Neuronal stem cell (in vitro differentiated cells): ENCODE measurements at regions not wholly inside any gene's neighbourhood (a gene's known extent, or its start where the extent isn't known, plus 50 kb on each side); places are given as distances from the start of the nearest gene placed in this dataset.

Source experiments
- DNase-seq: peaks from one replicate; pipeline ENCODE4 v3.0.0-alpha.2; 2013; ENCODE audit warnings: low spot score
- H2AFZ ChIP-seq: one replicate; pipeline ENCODE4 v1.6.1; 2013; ENCODE audit warnings: mild to moderate bottlenecking, low read length, inconsistent platforms
- H2AK5ac ChIP-seq: 2 replicates; pipeline ENCODE4 v1.6.1; 2013; ENCODE audit warnings: low read depth, mild to moderate bottlenecking, inconsistent platforms, low read length, moderate library complexity, mixed read lengths
- H2BK120ac ChIP-seq: 2 replicates; pipeline ENCODE4 v1.6.1; 2013; ENCODE audit warnings: low read depth, mild to moderate bottlenecking, inconsistent platforms, low read length, moderate library complexity, mixed read lengths
- H2BK12ac ChIP-seq: one replicate; pipeline ENCODE4 v1.6.1; 2013; ENCODE audit warnings: low read length, inconsistent platforms
- H2BK15ac ChIP-seq: 2 replicates; pipeline ENCODE4 v1.6.1; 2013; ENCODE audit warnings: mild to moderate bottlenecking, low read length, inconsistent platforms, mixed read lengths
- H2BK5ac ChIP-seq: one replicate; pipeline ENCODE4 v1.6.1; 2013; ENCODE audit warnings: inconsistent platforms, mild to moderate bottlenecking, low read length, moderate library complexity
- H3K14ac ChIP-seq: one replicate; pipeline ENCODE4 v1.6.1; 2013; ENCODE audit warnings: low read length, inconsistent platforms
- H3K18ac ChIP-seq: 2 replicates; pipeline ENCODE4 v1.6.1; 2013; ENCODE audit warnings: low read length, inconsistent platforms
- H3K23ac ChIP-seq: 2 replicates; pipeline ENCODE4 v1.6.1; 2013; ENCODE audit warnings: low read depth, mild to moderate bottlenecking, mixed read lengths, low read length, inconsistent platforms; ENCODE audit not compliant: poor library complexity
- H3K27ac ChIP-seq: replicated peaks from 3 replicates; pipeline ENCODE4 v1.5.1; 2013; ENCODE audit warnings: low read length, inconsistent platforms
- H3K27me3 ChIP-seq, 3 experiments: 2 replicates each; pipeline ENCODE4 v1.6.1; 2013; ENCODE audit warnings: low read length in 3 of 3, mild to moderate bottlenecking in 2 of 3, inconsistent platforms in 1 of 3, low read depth in 1 of 3, mixed read lengths in 1 of 3, moderate library complexity in 1 of 3; ENCODE audit not compliant: control insufficient read depth in 3 of 3, insufficient read depth in 3 of 3
- H3K36me3 ChIP-seq, 2 donors: replicated peaks in 1 of 2; 2 replicates each; pipeline ENCODE4 v1.6.1; 2013; ENCODE audit warnings: low read length in 2 of 2; ENCODE audit not compliant: control insufficient read depth in 2 of 2, insufficient read depth in 2 of 2
- H3K4ac ChIP-seq: 2 replicates; pipeline ENCODE4 v1.6.1; 2013; ENCODE audit warnings: inconsistent platforms, mild to moderate bottlenecking, low read length, moderate library complexity
- H3K4me1 ChIP-seq, 2 donors: 1 replicate in 1 of 2; 2 replicates in 1 of 2; pipeline ENCODE4 v1.6.1; 2013; ENCODE audit warnings: low read length in 2 of 2, low read depth in 1 of 2; ENCODE audit not compliant: control insufficient read depth in 2 of 2, insufficient read depth in 1 of 2
- H3K4me2 ChIP-seq: one replicate; pipeline ENCODE4 v1.6.1; 2013; ENCODE audit warnings: mild to moderate bottlenecking, low read length, inconsistent platforms; ENCODE audit not compliant: insufficient read depth, poor library complexity, severe bottlenecking
- H3K4me3 ChIP-seq, 2 donors: 2 replicates each; pipeline ENCODE4 v1.5.1; 2013; ENCODE audit warnings: low read length in 2 of 2, mild to moderate bottlenecking in 2 of 2, inconsistent platforms in 1 of 2, moderate library complexity in 1 of 2
- H3K79me1 ChIP-seq: one replicate; pipeline ENCODE4 v1.6.1; 2013; ENCODE audit warnings: low read depth, mild to moderate bottlenecking, inconsistent platforms, low read length, moderate library complexity
- H3K9ac ChIP-seq: one replicate; pipeline ENCODE4 v1.6.1; 2013; ENCODE audit warnings: mild to moderate bottlenecking, low read depth, low read length, inconsistent platforms; ENCODE audit not compliant: poor library complexity
- H3K9me3 ChIP-seq, 2 donors: replicated peaks in 1 of 2; 2 replicates each; pipeline versions ENCODE3 to v1.6.1; 2013; ENCODE audit warnings: low read length in 2 of 2, mild to moderate bottlenecking in 2 of 2, inconsistent platforms in 1 of 2, low read depth in 1 of 2, mixed read lengths in 1 of 2, moderate library complexity in 1 of 2; ENCODE audit not compliant: control insufficient read depth in 2 of 2, insufficient read depth in 1 of 2
- H4K8ac ChIP-seq: one replicate; pipeline ENCODE4 v1.6.1; 2013; ENCODE audit warnings: low read depth, mild to moderate bottlenecking, inconsistent platforms, low read length, moderate library complexity
- H4K91ac ChIP-seq: one replicate; pipeline ENCODE4 v1.6.1; 2013; ENCODE audit warnings: low read length, low read depth, mild to moderate bottlenecking, inconsistent platforms; ENCODE audit not compliant: poor library complexity
- WGBS, 2 donors: extraction: QIAGEN DNeasy Blood & Tissue Kit; methylation state at CpG; one replicate each; pipeline ENCODE4 v1.1.7; 2013; ENCODE audit warnings: missing lambda C conversion rate in 2 of 2, mixed read lengths in 1 of 2; ENCODE audit not compliant: insufficient read length in 2 of 2, insufficient replicate concordance in 1 of 2; ENCODE audit errors: extremely low coverage in 2 of 2; 5-methylcytosine and 5-hydroxymethylcytosine counted together

- Histone ChIP-seq H4K8ac (no peak overlapping the region), H3K4me1 (peaks cover 0 to 2% of the 10 kb centered on the region in 2 donors), H2BK5ac (no peak overlapping the region), H3K4me3 (no peak overlapping the region), H3K36me3 (no peaks in the 10 kb centered on the region), H2BK12ac (no peak overlapping the region), H2BK15ac (no peak overlapping the region), H4K91ac (no peak overlapping the region), H3K18ac (no peak overlapping the region), H3K79me1 (no peaks in the 10 kb centered on the region), H3K9me3 (no peaks in the 10 kb centered on the region), H3K9ac (no peak overlapping the region), H3K27ac (no peak overlapping the region), H3K14ac (no peak overlapping the region), H3K4ac (no peak overlapping the region), H2AK5ac (no peak overlapping the region), H2BK120ac (no peak overlapping the region), H3K4me2 (no peak overlapping the region), H3K27me3 (no peaks in the 10 kb centered on the region), H2AFZ (peak overlapping the region; percentile 78), H3K23ac (no peak overlapping the region)
- WGBS, 2 donors, result no CpG with 5 or more reads among the region's 3 CpGs
- no peak for DNase-seq
Measured at GRCh38 chr9:21592063-21592338, 109.9 kb upstream of the IFNE start.

- Histone ChIP-seq H3K9ac (no peak overlapping the region), H3K4me3 (no peak overlapping the region), H3K4ac (no peak overlapping the region), H3K27me3 (no peaks in the 10 kb centered on the region), H2BK15ac (no peak overlapping the region), H2BK12ac (no peak overlapping the region), H3K23ac (no peak overlapping the region), H2BK120ac (no peak overlapping the region), H4K91ac (no peak overlapping the region), H3K36me3 (no peaks in the 10 kb centered on the region), H3K14ac (no peak overlapping the region), H2AK5ac (no peak overlapping the region), H3K4me1 (no peaks in the 10 kb centered on the region), H3K18ac (no peak overlapping the region), H3K27ac (no peak overlapping the region), H4K8ac (no peak overlapping the region), H2AFZ (peak overlapping the region; percentile 24), H3K4me2 (no peak overlapping the region), H3K9me3 (no peaks in the 10 kb centered on the region), H3K79me1 (no peaks in the 10 kb centered on the region), H2BK5ac (no peak overlapping the region)
- no CpG with 5 or more reads among the region's 4 CpGs for WGBS, 2 donors
- no peak for DNase-seq
Measured at GRCh38 chr9:21597284-21597683, 115.2 kb upstream of the IFNE start.

GRCh38 chr9:21598749-21599148, 116.6 kb upstream of the IFNE start:
- H4K8ac ChIP-seq, result no peak overlapping the region
- no peak for DNase-seq
- no peak overlapping the region for H3K14ac ChIP-seq
- H3K4me3 ChIP-seq, result no peak overlapping the region
- H3K9me3 ChIP-seq, result no peaks in the 10 kb centered on the region
- no peaks in the 10 kb centered on the region for H3K36me3 ChIP-seq
- H3K9ac ChIP-seq, result no peak overlapping the region
- no peak overlapping the region for H2BK15ac ChIP-seq
- no peaks in the 10 kb centered on the region for H3K27me3 ChIP-seq
- no peak overlapping the region for H4K91ac ChIP-seq
- H2AK5ac ChIP-seq, result no peak overlapping the region
- no peaks in the 10 kb centered on the region for H3K4me1 ChIP-seq
- no CpG with 5 or more reads among the region's 2 CpGs for WGBS, 2 donors
- H2AFZ ChIP-seq, result no peak overlapping the region
- no peak overlapping the region for H3K18ac ChIP-seq
- H2BK120ac ChIP-seq, result no peak overlapping the region
- H3K4me2 ChIP-seq, result no peak overlapping the region
- H3K27ac ChIP-seq, result no peak overlapping the region
- H3K4ac ChIP-seq, result no peak overlapping the region
- no peak overlapping the region for H3K23ac ChIP-seq
- H2BK12ac ChIP-seq, result no peak overlapping the region
- H2BK5ac ChIP-seq, result no peak overlapping the region
- no peaks in the 10 kb centered on the region for H3K79me1 ChIP-seq

DNA sequence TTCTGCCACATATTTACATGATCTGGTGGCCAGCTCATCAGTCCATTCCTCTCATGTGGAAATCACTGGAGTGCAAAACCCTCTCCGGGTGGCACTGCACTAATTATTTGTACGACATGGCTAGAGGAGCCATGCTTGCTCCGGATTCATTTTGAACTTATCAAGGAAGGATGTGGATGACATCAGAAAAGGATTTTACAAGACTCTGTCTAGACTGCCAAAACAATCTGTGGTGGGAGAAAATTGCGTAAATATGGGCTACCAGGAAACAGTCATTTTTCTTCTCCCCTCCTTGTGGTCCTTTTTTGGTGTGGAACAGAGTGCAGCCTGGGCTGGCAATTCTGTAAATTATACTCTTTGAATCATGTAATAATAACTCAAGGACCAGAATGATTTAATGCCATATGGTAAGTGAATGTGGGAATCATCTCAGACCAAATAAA, 123.4 kb upstream of the IFNE start:
- no peak overlapping the region for H3K23ac ChIP-seq
- no peak overlapping the region for H3K27ac ChIP-seq
- H3K18ac ChIP-seq, result no peak overlapping the region
- no peak overlapping the region for H2BK120ac ChIP-seq
- H2AFZ ChIP-seq, result no peak overlapping the region
- H3K4me2 ChIP-seq, result no peak overlapping the region
- no peaks in the 10 kb centered on the region for H3K27me3 ChIP-seq
- H3K9me3 ChIP-seq, result no peaks in the 10 kb centered on the region
- no peak overlapping the region for H2AK5ac ChIP-seq
- DNase-seq, result no peak
- no peaks in the 10 kb centered on the region for H3K4me1 ChIP-seq
- no peak overlapping the region for H3K4me3 ChIP-seq
- no peaks in the 10 kb centered on the region for H3K79me1 ChIP-seq
- WGBS, 2 donors, result no CpG with 5 or more reads among the region's 4 CpGs
- no peaks in the 10 kb centered on the region for H3K36me3 ChIP-seq
- H2BK5ac ChIP-seq, result no peak overlapping the region
- H2BK12ac ChIP-seq, result no peak overlapping the region
- H4K8ac ChIP-seq, result no peak overlapping the region
- H3K4ac ChIP-seq, result no peak overlapping the region
- no peak overlapping the region for H3K9ac ChIP-seq
- no peak overlapping the region for H3K14ac ChIP-seq
- H2BK15ac ChIP-seq, result no peak overlapping the region
- H4K91ac ChIP-seq, result no peak overlapping the region
